AG09319 (cell line): ENCODE measurements at regions not wholly inside any gene's neighbourhood (a gene's known extent, or its start where the extent isn't known, plus 50 kb on each side); places are given as distances from the start of the nearest gene placed in this dataset.

Experiments used
- DNase-seq: peaks from one replicate; pipeline ENCODE4 v3.0.0-alpha.2; 2010; ENCODE audit warnings: low read depth; ENCODE audit errors: extremely low read depth
- TF ChIP-seq, protein P1 (sequence below): IDR thresholded peaks from 2 replicates; pipeline ENCODE4 v1.5.1; 2011; ENCODE audit warnings: low read depth, mild to moderate bottlenecking, inconsistent platforms, low read length, moderate library complexity

- DNase-seq = no peak
- TF ChIP-seq, protein P1, sequence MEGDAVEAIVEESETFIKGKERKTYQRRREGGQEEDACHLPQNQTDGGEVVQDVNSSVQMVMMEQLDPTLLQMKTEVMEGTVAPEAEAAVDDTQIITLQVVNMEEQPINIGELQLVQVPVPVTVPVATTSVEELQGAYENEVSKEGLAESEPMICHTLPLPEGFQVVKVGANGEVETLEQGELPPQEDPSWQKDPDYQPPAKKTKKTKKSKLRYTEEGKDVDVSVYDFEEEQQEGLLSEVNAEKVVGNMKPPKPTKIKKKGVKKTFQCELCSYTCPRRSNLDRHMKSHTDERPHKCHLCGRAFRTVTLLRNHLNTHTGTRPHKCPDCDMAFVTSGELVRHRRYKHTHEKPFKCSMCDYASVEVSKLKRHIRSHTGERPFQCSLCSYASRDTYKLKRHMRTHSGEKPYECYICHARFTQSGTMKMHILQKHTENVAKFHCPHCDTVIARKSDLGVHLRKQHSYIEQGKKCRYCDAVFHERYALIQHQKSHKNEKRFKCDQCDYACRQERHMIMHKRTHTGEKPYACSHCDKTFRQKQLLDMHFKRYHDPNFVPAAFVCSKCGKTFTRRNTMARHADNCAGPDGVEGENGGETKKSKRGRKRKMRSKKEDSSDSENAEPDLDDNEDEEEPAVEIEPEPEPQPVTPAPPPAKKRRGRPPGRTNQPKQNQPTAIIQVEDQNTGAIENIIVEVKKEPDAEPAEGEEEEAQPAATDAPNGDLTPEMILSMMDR = no peak
Observed at GRCh38 chr12:127412866-127413265, 854.1 kb upstream of the TMEM132C start.

DNA sequence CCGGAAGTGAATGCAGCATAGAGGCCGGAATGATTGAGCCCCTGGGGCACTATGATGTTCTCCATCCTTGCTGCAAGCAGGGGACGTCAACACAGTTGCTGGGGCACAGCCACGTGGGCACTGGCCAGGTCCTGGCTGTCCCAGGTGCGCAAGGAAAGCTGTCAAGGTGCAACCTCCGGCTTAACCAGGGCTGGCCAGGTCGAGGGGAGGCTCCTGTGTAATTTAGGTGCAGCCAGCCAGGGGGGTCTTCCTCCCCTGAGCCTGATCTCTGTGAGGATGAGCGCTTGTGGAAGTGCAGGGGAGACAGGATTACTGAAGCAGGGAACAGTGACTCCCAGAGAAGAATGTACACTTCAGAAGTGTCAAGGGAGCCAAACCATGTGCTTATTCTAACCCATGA, 852.8 kb upstream of the TMEM132C start:
- DNase-seq = no peak
- TF ChIP-seq, protein P1 = no peak

DNA sequence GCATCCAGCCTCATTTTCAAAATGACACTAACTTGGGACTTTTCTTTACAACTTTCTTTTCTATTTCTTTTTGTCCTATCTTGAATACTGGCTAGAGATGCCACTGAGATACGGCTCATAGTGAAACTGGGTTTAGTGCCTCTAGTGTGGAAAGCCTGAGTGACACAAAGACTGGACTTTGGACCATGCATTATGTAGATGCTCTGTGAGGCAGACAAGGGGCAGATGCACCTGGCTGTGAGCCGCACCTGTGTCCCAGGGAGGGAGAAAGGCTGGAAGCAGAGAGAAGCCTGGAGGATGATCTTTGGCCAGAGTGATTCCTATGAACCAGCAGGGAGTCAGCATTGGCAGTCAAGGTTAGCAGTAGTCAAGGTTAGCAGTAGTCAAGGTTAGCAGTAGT, 852.3 kb upstream of the TMEM132C start:
- DNase-seq = no peak
- TF ChIP-seq, protein P1 = no peak

- no peak for DNase-seq
- TF ChIP-seq, protein P1 = no peak
Observed at GRCh38 chr12:127416796-127417195, 850.2 kb upstream of the TMEM132C start.

- TF ChIP-seq, protein P1 = no peak
- DNase-seq = no peak
Observed at GRCh38 chr12:127419111-127419510, 847.9 kb upstream of the TMEM132C start.

DNA sequence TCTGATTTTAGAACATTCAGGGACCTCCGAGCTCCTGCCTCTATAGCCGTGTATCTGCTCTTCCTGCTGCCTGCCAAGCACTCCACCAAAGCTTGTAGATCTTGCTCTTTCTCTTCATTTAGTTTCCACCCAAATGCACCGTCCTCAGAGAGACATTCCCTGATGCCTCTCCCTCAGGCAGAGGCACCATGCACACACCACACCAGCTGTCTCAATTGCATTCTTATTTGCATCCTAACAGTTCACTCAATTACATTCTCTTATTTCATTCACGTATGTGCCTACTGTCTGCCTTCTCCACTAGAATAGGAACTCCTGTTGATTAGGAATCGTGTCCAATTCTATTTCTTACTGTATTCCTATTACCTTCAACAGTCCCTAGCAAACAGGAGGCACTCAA, 845.4 kb upstream of the TMEM132C start:
- TF ChIP-seq, protein P1 = no peak
- DNase-seq = no peak

DNA sequence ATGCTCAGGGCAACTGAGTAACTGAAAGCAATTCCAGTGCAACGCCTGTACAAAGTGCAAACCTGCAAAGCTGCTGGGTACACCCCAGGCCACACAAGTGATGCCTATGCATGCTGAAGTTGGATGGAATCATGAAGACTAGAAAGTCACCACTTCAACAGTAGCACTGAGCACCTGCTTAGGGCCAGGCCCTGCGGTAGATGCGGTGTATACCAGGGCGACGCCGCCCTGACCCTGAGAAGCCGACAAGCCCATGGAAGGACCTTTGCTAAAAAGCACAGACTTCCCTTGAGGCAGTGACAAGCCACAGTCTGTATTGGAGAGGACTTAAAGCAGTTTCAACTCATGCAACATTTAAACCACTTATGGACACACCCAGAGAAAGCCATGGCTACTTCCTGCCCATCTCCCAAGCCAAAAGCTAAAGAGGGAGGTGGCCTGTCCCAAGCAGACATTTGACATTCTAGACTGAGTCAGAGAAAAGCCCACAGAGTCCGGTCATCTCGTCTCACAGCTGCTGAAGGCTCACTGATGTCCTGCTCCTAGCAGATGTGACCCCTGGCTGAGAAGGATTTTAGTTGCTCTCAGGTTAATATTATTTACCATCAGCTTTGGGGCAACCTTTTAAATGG, 843.9 kb upstream of the TMEM132C start:
- TF ChIP-seq, protein P1 = no peak
- no peak for DNase-seq
